Stimulated activated CD8-positive, alpha-beta memory T cell treated with anti-CD3 and anti-CD28 coated beads, Interleukin-15, amount 100 ng/mL, for 4 hours (primary cell): ENCODE measurements at regions not wholly inside any gene's neighbourhood (a gene's known extent, or its start where the extent isn't known, plus 50 kb on each side); places are given as distances from the start of the nearest gene placed in this dataset.

ENCODE experiments used
- DNase-seq, 2 donors: peaks; one replicate each; pipeline ENCODE4 v3.0.0-alpha.2; 2020; ENCODE audit warnings: low read depth in 2 of 2

GRCh38 chr6:209432-210103 is 82.7 kb upstream of the DUSP22 start:
- DNase-seq = peak in 1 of 2 donors; percentile 25

DNA sequence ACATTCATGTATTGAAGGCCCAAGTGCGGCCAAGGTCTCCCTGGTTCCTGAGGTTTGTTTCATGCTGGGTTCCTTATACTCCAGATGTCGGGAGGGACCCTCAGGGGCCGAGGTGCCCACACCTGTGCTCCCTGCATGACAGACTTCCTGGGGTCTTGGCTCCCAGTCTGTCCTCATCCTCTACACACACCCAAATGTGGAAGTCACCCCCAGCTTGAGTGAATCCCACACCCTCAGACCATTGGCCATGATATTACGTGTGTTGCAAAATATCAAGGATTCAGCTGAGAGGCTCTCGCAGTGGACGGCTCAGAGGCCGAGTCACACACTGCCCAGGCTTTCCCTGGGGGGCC is 82.2 kb upstream of the DUSP22 start:
- no peak for DNase-seq

- DNase-seq = no peak
Measured at GRCh38 chr6:210778-211374, 81.4 kb upstream of the DUSP22 start.

GRCh38 chr6:211871-212497 is 80.3 kb upstream of the DUSP22 start:
- no peak for DNase-seq

DNA sequence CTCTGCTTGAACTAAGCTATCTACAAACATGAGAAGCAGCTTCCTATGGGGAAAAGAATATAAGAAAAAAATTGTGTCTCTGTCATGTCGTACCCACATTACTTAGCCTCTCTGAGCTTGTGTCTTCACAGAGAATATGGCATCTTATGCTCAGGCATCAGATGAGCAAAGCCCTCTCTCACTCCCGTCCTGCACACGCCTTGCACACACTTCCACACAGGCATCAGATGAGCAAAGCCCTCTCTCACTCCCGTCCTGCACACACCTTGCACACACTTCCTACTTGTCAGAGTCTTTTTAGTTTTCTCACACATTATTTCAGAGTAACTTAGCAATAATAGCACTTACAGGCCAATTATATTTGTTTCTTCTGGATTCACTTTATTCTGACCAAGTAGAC is 79.0 kb upstream of the DUSP22 start:
- no peak for DNase-seq

GRCh38 chr6:214428-214827 is 77.9 kb upstream of the DUSP22 start:
- no peak for DNase-seq

- peak; percentile 43 to 71 for DNase-seq
Measured at GRCh38 chr6:215335-216034, 76.8 kb upstream of the DUSP22 start.

- DNase-seq = no peak
Measured at GRCh38 chr6:217048-217659, 75.1 kb upstream of the DUSP22 start.

- DNase-seq = no peak
Measured at GRCh38 chr6:218153-219018, 73.9 kb upstream of the DUSP22 start.

- no peak for DNase-seq
Measured at GRCh38 chr6:219019-219570, 73.2 kb upstream of the DUSP22 start.

DNA sequence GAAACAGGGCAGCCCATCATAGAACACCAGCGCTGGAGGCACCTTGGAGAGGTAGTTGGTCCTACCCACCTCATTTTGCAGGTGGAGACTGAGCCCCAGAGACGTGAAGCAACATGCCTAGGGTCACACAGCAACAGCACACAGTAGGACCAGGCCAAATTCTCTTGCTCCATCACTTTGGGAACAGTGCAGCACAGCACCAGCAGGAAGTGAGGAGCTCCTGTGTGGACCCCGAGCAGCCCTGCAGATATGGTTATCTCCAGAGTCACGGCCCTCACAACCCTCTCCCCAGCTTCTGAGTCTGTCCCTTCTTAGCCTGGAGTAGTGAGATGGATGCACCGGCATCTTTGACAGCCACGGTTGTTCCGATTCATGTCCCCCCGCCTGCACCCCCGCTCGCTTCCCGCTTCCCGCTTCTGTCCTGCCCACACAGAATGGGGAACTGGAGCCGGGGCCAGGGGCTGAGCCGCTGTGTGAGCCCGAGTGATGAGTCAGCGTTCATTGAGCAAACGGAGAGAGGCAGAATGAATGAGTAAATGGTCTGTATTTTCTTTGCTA is 72.6 kb upstream of the DUSP22 start:
- DNase-seq = no peak

DNA sequence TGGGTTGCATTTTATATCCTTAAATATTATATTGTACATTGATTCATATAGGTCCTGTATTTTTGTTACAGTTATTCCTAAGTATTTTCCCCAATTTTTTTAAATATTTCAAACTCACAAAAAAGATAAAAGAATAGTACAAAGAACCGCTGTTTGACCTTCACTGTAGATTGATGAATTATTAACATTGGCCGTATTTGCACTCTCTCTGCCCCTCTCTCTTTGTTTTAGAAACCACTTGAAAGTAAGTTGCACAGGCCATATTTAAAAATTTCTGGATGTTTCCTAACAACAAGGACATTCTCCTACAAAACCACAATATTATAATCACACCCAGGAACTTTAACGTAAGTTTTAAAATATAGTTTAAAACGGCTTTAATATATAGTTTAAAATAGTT is 72.0 kb upstream of the DUSP22 start:
- DNase-seq = no peak

DNA sequence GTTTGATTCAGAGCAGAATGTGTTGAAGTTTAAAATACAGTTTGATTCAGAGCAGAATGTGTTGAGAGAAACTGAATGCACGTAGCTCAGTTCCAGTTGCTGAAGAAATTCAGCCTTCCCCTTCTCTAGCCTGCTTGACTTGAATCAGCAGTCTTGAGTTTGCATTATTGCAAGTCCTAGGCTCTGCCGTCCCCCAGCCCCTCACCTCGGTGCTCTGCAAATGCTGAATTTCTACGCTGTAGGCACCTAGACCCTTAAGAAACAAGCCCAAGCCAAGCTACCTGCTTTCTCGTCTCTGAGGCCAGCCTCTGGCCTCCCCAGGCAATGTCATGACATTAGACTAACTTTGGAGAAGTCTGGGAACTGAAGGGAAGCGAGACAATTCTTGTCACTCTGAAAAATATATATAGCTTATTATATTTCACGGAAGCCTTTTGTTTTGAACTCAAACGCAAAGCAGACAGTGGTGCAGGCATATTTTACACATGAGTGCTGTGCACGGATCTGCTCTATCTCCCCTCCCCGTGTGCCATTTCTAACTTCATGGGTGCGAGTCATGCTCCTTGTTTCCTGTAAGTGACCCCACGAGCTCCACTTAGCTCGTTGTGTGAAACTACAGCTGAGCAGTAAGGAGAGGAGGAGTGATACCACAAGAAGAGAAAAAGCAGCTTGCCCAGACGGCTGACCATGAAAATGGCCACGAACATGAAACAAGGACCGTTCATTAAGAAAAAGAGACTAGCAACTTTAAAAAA is 71.4 kb upstream of the DUSP22 start:
- no peak for DNase-seq

DNA sequence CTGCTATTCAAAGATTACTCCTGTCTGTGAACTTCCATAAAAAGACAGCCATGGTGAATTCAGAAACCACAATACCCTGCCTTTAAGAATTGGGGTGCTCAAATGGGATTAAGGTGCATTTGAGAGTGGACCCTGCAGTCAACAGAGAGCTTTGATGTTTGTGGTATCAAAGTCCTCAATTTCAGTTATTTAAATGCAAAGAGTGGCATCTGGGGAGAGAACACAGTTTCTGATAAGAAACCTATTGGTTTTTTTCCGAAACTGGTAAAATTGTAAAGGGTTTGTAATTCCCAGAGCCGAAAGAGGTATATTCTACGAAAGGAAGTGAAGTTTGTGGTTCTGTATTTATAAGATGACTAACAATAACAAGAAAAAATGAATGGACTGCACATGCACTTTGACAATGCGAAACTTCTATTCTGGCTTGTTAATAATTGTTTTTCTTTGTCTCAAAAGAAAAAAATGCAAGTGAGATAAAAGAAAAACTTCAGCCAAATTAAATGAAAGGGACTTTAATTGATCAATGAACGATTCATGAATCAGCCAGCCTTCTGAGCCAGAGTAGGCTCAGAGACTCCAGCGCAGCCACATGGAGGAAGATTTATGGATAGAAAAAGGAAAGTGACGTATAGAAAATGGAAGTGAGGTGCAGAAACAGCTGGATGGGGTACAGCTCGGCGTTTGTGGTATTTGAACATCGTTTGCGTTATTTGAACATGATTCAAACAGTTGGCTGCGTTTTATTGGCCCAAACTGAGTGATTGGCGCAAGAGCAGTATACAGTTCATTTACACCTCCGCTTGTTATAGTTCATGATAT is 70.5 kb upstream of the DUSP22 start:
- no peak for DNase-seq

GRCh38 chr6:222468-222867 is 69.8 kb upstream of the DUSP22 start:
- no peak for DNase-seq

DNA sequence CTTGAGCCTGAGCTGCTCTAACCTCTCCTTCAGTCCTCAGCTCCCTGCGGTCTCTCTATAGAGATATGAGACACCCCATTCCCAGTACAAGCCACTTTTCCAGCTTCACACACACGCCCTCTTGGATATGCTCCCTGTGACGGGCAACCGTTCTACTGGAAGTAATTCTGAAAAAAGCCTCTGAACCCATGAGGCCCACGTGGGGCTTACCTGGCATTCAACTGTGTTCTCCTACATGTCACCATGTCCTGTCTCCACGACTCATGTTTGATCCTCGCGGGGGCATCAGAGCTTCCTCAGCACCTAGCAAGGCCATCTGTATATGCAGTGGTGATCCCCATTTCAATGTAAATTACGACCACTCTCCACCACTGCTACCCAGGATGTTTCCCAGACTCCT is 69.2 kb upstream of the DUSP22 start:
- DNase-seq = no peak

DNA sequence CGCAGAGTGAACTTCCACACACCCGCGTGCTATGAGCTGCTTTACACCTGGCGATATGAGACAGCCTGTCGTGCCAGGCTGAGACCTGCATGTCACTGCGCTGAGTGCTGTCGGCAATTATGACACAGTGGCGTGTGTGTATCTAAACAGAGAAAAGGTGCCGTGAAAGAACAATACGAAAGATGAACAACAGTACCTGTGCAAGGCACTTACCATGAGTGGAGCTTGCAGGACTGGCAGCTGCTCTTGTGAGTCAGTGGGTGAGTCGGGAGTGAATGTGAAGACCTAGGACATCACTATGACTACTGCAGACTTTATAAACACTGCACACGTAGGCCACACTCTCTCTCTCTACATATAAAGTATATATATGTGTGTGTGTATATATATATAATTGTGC is 68.5 kb upstream of the DUSP22 start:
- no peak for DNase-seq

DNA sequence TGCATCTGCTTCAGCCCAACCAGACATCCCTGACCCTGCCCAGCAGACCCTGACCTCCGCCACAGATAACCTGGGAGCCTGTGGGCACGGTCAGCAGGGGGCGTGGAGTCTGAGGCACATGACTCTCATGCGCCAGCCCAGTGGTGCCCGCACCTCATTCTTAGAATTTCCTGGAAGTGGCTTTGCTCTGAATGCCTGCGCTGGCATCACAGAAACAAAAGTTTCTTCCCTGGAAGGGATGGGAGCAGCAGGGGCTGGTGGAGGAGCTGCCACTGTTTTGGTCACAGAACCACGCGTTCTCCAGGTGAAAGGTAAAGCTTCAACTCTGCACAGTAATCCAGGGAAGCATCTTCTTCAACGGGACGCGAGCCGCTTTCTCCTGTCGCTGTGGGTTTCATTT is 67.9 kb upstream of the DUSP22 start:
- no peak for DNase-seq

DNA sequence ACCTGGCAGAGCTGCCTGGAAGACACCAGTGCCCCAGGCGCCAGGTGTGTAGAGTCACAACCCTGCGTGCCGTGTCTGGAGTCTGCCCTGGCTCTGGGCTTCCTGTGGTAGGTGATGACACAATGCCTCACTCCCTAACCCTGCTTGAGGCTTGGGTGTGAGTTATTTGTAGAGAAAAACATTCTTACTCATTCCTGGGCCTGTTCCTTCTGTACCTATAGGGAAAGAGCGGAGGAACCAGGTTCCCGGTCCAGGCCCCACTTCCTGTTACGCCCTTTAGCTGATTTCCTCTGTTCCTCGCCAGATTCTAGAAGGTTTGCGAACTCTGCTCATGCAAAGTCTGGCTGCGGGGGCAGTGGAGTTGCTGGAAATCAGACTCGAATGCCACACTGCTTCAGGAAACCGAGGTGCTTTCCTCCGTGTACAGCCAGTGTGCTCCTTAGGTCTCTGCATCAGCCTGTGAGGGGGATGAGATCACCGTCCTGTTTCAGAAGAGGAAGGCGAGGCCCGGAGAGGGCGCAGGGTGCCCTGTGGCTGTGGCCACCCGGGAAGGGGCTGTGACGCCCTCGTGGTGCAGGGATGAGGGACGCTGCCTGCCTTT is 67.1 kb upstream of the DUSP22 start:
- DNase-seq = peak; percentile 45 to 46
